ENCODE measurements at regions not wholly inside any gene's neighbourhood (a gene's known extent, or its start where the extent isn't known, plus 50 kb on each side); places are given as distances from the start of the nearest gene placed in this dataset.

DNA sequence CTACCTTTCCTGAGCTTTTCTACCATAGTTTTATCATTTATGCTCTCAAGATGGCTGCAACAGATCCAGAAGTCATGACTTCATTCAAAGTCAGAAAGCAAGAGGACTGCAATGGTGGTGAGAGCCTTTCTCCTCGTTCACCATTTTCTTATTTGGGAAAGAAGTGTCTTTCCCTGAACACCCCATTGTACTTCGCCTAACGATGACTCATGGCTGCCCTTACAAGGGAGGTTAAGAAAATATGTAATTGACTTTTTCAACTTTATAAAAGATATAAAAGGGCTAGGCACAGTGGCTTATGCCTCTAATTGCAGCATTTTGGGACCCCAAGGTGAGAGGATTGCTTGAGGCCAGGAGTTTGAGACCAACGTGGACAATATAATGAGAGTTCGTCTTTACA is 541.7 kb downstream of the METTL15 start:
- TF ChIP-seq CTCF (conservative IDR thresholded peaks at IDR 0.05; ENCODE audit: low read depth, low read length) (no peak), EZH2 (IDR thresholded peaks at IDR 0.05; ENCODE audit: low read length, unreplicated experiment) (no peak)
